Endothelial cell of umbilical vein (primary cell): ENCODE measurements at regions not wholly inside any gene's neighbourhood (a gene's known extent, or its start where the extent isn't known, plus 50 kb on each side); places are given as distances from the start of the nearest gene placed in this dataset.

Source experiments
- BruUV-seq: library from RNA; stranded (reverse); fragments of 400-500 nt; replicated peaks from 2 replicates; lab custom pipeline; 2021; lab: Mats Ljungman, UMichigan
- CTCF ChIA-PET: fragments of 300-600, 350-600 bp; sonication (Branson Sonifier 250); formaldehyde crosslinking; loops from one replicate; lab custom pipeline; 2021; ENCODE audit warnings: antibody characterized with exemption, inconsistent platforms; lab: Charles Lee
- POLR2A ChIA-PET: fragments of 300-600, 350-600 bp; sonication (Branson Sonifier 250); formaldehyde crosslinking; loops from one replicate; lab custom pipeline; 2021; ENCODE audit warnings: antibody characterized with exemption, inconsistent platforms; lab: Charles Lee
- DNase-seq: peaks from one replicate; pipeline ENCODE4 v3.0.0-alpha.2; 2011; ENCODE audit warnings: low read depth, low spot score
- FAIRE-seq: peaks from 2 replicates; lab custom pipeline; 2011; peaks lifted over from hg19 to GRCh38; lab: Jason Lieb, UNC
- H2AFZ ChIP-seq: 2 replicates; pipeline ENCODE4 v1.6.0; 2012; ENCODE audit warnings: low read depth, low read length, control low read depth, inconsistent platforms
- H3K27ac ChIP-seq: 2 replicates; pipeline ENCODE4 v1.5.1; 2011; ENCODE audit warnings: low read depth, mild to moderate bottlenecking, control low read depth, low read length, moderate library complexity; ENCODE audit not compliant: insufficient read depth
- H3K27me3 ChIP-seq, 2 experiments: 2 replicates each; pipeline versions ENCODE4 v1.6.0 to v1.6.1; 2011; ENCODE audit warnings: low read length in 2 of 2, mixed read lengths in 1 of 2; ENCODE audit not compliant: control insufficient read depth in 2 of 2, insufficient read depth in 2 of 2
- H3K36me3 ChIP-seq, 2 experiments: 2 replicates in 1 of 2; 3 replicates in 1 of 2; pipeline ENCODE4 v1.5.1; 2011; ENCODE audit warnings: low read length in 2 of 2, mild to moderate bottlenecking in 1 of 2, moderate library complexity in 1 of 2; ENCODE audit not compliant: control insufficient read depth in 2 of 2, insufficient read depth in 2 of 2; ENCODE audit errors: extremely low read depth in 1 of 2
- H3K4me1 ChIP-seq: 3 replicates; pipeline ENCODE4 v1.5.1; 2011; ENCODE audit warnings: mild to moderate bottlenecking, low read length; ENCODE audit not compliant: control insufficient read depth, insufficient read depth; ENCODE audit errors: extremely low read depth
- H3K4me2 ChIP-seq: 2 replicates; pipeline ENCODE4 v1.6.1; 2011; ENCODE audit warnings: low read length, control low read depth, mixed read lengths; ENCODE audit not compliant: insufficient read depth
- H3K4me3 ChIP-seq, 3 experiments: fragments of 200-600 bp in 1 of 3; sonication (generic), shearing (Covaris generic) in 1 of 3; replicated peaks in 1 of 3; 2 replicates each; pipeline ENCODE4 v1.5.1; 2011 to 2016; ENCODE audit warnings: control low read depth in 3 of 3, low read length in 3 of 3, mild to moderate bottlenecking in 2 of 3, inconsistent platforms in 1 of 3, low read depth in 1 of 3, moderate library complexity in 1 of 3; ENCODE audit not compliant: insufficient read depth in 1 of 3
- H3K79me2 ChIP-seq: 2 replicates; pipeline ENCODE4 v1.6.0; 2012; ENCODE audit warnings: low read length, inconsistent platforms; ENCODE audit not compliant: control insufficient read depth, insufficient read depth
- H3K9ac ChIP-seq: replicated peaks from 2 replicates; pipeline ENCODE3; 2011; ENCODE audit warnings: low read length, control low read depth; ENCODE audit not compliant: insufficient read depth; ENCODE audit errors: extremely low read depth
- H3K9me1 ChIP-seq: replicated peaks from 3 replicates; pipeline ENCODE4 v1.6.0; 2011; ENCODE audit warnings: mild to moderate bottlenecking, low read length; ENCODE audit not compliant: control insufficient read depth, insufficient read depth; ENCODE audit errors: extremely low read depth
- H3K9me3 ChIP-seq: replicated peaks from 2 replicates; pipeline ENCODE4 v1.5.1; 2012; ENCODE audit warnings: low read length, inconsistent platforms; ENCODE audit not compliant: control insufficient read depth, insufficient read depth
- H4K20me1 ChIP-seq: replicated peaks from 2 replicates; pipeline ENCODE3; 2011; ENCODE audit warnings: mild to moderate bottlenecking, low read length; ENCODE audit not compliant: control insufficient read depth, insufficient read depth; ENCODE audit errors: extremely low read depth
- CTCF ChIP-seq, 2 donors: IDR thresholded peaks; 1 replicate in 1 of 2; 2 replicates in 1 of 2; pipeline ENCODE4 v1.5.1; 2011; ENCODE audit warnings: low read length in 2 of 2, mild to moderate bottlenecking in 2 of 2, moderate library complexity in 2 of 2, control low read depth in 1 of 2, inconsistent platforms in 1 of 2, low read depth in 1 of 2; ENCODE audit not compliant: insufficient read depth in 1 of 2; ENCODE audit errors: extremely low read depth in 1 of 2
- EZH2 ChIP-seq: IDR thresholded peaks from 2 replicates; pipeline ENCODE4 v1.6.1; 2012; ENCODE audit warnings: borderline replicate concordance, low read depth, mild to moderate bottlenecking, moderate library complexity, low read length, inconsistent platforms; ENCODE audit not compliant: severe bottlenecking
- FOS ChIP-seq: IDR thresholded peaks from 2 replicates; pipeline ENCODE4 v1.6.1; 2011; ENCODE audit warnings: mild to moderate bottlenecking, low read length, moderate library complexity, borderline replicate concordance; ENCODE audit not compliant: insufficient read depth
- GATA2 ChIP-seq: IDR thresholded peaks from 2 replicates; pipeline ENCODE4 v1.7.0; 2011; ENCODE audit warnings: low read depth, mild to moderate bottlenecking, moderate library complexity, mixed read lengths, low read length; ENCODE audit not compliant: insufficient read length, insufficient read depth
- JUN ChIP-seq: IDR thresholded peaks from 2 replicates; pipeline ENCODE4 v1.6.1; 2011; ENCODE audit warnings: borderline replicate concordance, low read depth; ENCODE audit not compliant: insufficient read length, insufficient read depth
- MAX ChIP-seq: IDR thresholded peaks from 2 replicates; pipeline ENCODE4 v1.6.1; 2011; ENCODE audit not compliant: insufficient read depth, insufficient read length
- MYC ChIP-seq: IDR thresholded peaks from one replicate; pipeline ENCODE4 v1.6.1; 2011; ENCODE audit warnings: mild to moderate bottlenecking, low read depth, low read length
- POLR2A ChIP-seq: IDR thresholded peaks from 2 replicates; pipeline ENCODE4 v1.6.1; 2012; ENCODE audit warnings: low read depth, mild to moderate bottlenecking, control low read depth, low read length
- POLR2AphosphoS5 ChIP-seq: IDR thresholded peaks from 2 replicates; pipeline ENCODE4 v1.6.1; 2012; ENCODE audit warnings: low read depth, mild to moderate bottlenecking, control low read depth, low read length, moderate library complexity; ENCODE audit not compliant: insufficient read depth
- dilution Hi-C: fragments of 300-500 bp; cut with MboI; formaldehyde crosslinking; loops from one replicate; pipeline ENCODE4 v1.15.0; 2019; ENCODE audit warnings: low sequenced_read_pairs; ENCODE audit not compliant: extremely low pct_ligation_motif_present
- intact Hi-C: fragments of 100-400 bp; cut with micrococcal nuclease; formaldehyde crosslinking; loops from one replicate; pipeline ENCODE4 v1.10.0; 2022

GRCh38 chr2:21535826-21536225 is 412.1 kb downstream of the TDRD15 start:
- no peaks in the 10 kb centered on the region for H3K27me3 ChIP-seq
- no peak overlapping the region for H3K4me2 ChIP-seq
- TF ChIP-seq FOS (no peak), CTCF (IDR thresholded peaks at IDR 0.05; ENCODE audit: extremely low read depth in 1 of 2, insufficient read depth in 1 of 2, low read depth in 1 of 2, low read length in 2 of 2) (no peak)
- H3K79me2 ChIP-seq = no peaks in the 10 kb centered on the region
- H2AFZ ChIP-seq = no peak overlapping the region
- no peaks in the 10 kb centered on the region for H3K36me3 ChIP-seq
- intact Hi-C loops (no loop called here), dilution Hi-C loops (no loop called here)
- peaks cover 1% of the 10 kb centered on the region for H3K9me3 ChIP-seq
- no peaks in the 10 kb centered on the region for H3K4me1 ChIP-seq
- no peaks in the 10 kb centered on the region for H4K20me1 ChIP-seq
- no peak for DNase-seq
- no peak for FAIRE-seq
- no peak overlapping the region for H3K4me3 ChIP-seq
- CTCF ChIA-PET = no interaction called here
- H3K27ac ChIP-seq = no peak overlapping the region
- POLR2A ChIA-PET = no interaction called here
- H3K9me1 ChIP-seq = no peaks in the 10 kb centered on the region
- H3K9ac ChIP-seq = no peak overlapping the region
- BruUV-seq = no TSS peak

- Histone ChIP-seq H3K9me1 (no peaks in the 10 kb centered on the region), H3K9me3 (peaks cover 1% of the 10 kb centered on the region), H4K20me1 (no peaks in the 10 kb centered on the region), H3K4me1 (no peaks in the 10 kb centered on the region), H3K79me2 (no peaks in the 10 kb centered on the region), H3K27me3 (no peaks in the 10 kb centered on the region), H3K4me2 (no peak overlapping the region), H3K27ac (no peak overlapping the region), H3K9ac (no peak overlapping the region), H3K36me3 (no peaks in the 10 kb centered on the region), H2AFZ (no peak overlapping the region), H3K4me3 (no peak overlapping the region)
- no TSS peak for BruUV-seq
- intact Hi-C loops (no loop called here), dilution Hi-C loops (no loop called here)
- no peak for FAIRE-seq
- no peak for DNase-seq
- ChIA-PET CTCF (no interaction called here), POLR2A (no interaction called here)
- TF ChIP-seq FOS (no peak), EZH2 (no peak), POLR2A (no peak), JUN (no peak), GATA2 (no peak), MAX (no peak), POLR2AphosphoS5 (no peak), CTCF (IDR thresholded peaks at IDR 0.05; ENCODE audit: extremely low read depth in 1 of 2, insufficient read depth in 1 of 2, low read depth in 1 of 2, low read length in 2 of 2) (no peak), MYC (no peak)
Measured at GRCh38 chr2:21539685-21540084, 415.9 kb downstream of the TDRD15 start.
